ENCODE measurements at regions not wholly inside any gene's neighbourhood (a gene's known extent, or its start where the extent isn't known, plus 50 kb on each side); places are given as distances from the start of the nearest gene placed in this dataset.

- POLR2A ChIA-PET (ENCODE audit: unreplicated experiment), result no interaction called here
- no TSS peak for BruUV-seq (replicated peaks)
Observed at GRCh38 chr18:64693766-64694165, 544.9 kb upstream of the LINC00305 start.

DNA sequence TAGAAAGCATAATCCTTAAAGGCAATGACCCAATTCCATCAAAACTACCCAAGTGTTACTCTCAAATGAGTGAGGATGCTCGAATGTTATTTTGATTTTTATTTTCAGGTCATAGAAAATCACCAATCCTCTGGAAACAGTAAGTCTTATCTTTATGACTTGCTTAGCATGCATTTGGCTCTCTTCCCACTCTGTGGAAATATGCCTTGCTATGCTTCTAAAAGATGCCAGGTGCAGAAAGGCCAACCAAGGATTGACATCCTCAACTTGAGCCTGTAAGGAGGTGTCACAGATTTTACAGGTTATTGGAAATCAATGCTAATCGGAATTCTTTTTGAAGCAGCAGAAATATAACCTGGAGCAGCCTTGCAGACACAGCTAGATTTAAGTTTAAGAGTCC, 543.9 kb upstream of the LINC00305 start:
- no peak overlapping the region for H3K27ac ChIP-seq
- no peaks in the 10 kb centered on the region for H3K27me3 ChIP-seq (ENCODE audit: insufficient read depth, low read depth)
- TF ChIP-seq CTCF (conservative IDR thresholded peaks at IDR 0.05), result no peak
- no peak for TF ChIP-seq EZH2 (IDR thresholded peaks at IDR 0.05; ENCODE audit: low read depth)
- H2AFZ ChIP-seq, result no peak overlapping the region
- no peak overlapping the region for H3K4me3 ChIP-seq
- ChIA-PET POLR2A (ENCODE audit: unreplicated experiment) (interaction anchor here (0.6 kb wide), 1 partner anchor 13 kb away, joined by 3 read pairs; no protein-coding TSS in a partner anchor), CTCF (no interaction called here)
- no peaks in the 10 kb centered on the region for H4K20me1 ChIP-seq (ENCODE audit: insufficient read depth)
- BruUV-seq (replicated peaks), result no TSS peak
- intact Hi-C loops (cut with micrococcal nuclease; ENCODE audit: unreplicated experiment), result no loop called here
- H3K4me2 ChIP-seq, result no peak overlapping the region
- H3F3A ChIP-seq (ENCODE audit: insufficient read depth, low read depth), result no peaks in the 10 kb centered on the region
- H3K9me2 ChIP-seq (ENCODE audit: insufficient read depth), result no peaks in the 10 kb centered on the region
- no peaks in the 10 kb centered on the region for H3K4me1 ChIP-seq (replicated peaks; ENCODE audit: insufficient read depth)
- H3K36me3 ChIP-seq (ENCODE audit: low read depth), result no peaks in the 10 kb centered on the region
- no peaks in the 10 kb centered on the region for H3K79me2 ChIP-seq (ENCODE audit: low read depth)
- DNase-seq, result no peak
- H3K9me3 ChIP-seq (ENCODE audit: insufficient read depth, low read depth), result no peaks in the 10 kb centered on the region; the same call in 1 of the 2 replicates

More at GRCh38 chr18:64693766-64694165, 544.9 kb upstream of the LINC00305 start:
- Histone ChIP-seq H4K20me1 (ENCODE audit: insufficient read depth) (no peaks in the 10 kb centered on the region), H3K79me2 (ENCODE audit: low read depth) (no peaks in the 10 kb centered on the region), H3K9me3 (ENCODE audit: insufficient read depth, low read depth) (no peaks in the 10 kb centered on the region; the same call in 1 of the 2 replicates), H3K27ac (no peak overlapping the region), H3K4me3 (no peak overlapping the region), H2AFZ (no peak overlapping the region), H3K4me2 (no peak overlapping the region), H3F3A (ENCODE audit: insufficient read depth, low read depth) (no peaks in the 10 kb centered on the region), H3K27me3 (ENCODE audit: insufficient read depth, low read depth) (no peaks in the 10 kb centered on the region), H3K9me2 (ENCODE audit: insufficient read depth) (no peaks in the 10 kb centered on the region), H3K4me1 (replicated peaks; ENCODE audit: insufficient read depth) (no peaks in the 10 kb centered on the region), H3K36me3 (ENCODE audit: low read depth) (no peaks in the 10 kb centered on the region)
- TF ChIP-seq EZH2 (IDR thresholded peaks at IDR 0.05; ENCODE audit: low read depth) (no peak), CTCF (conservative IDR thresholded peaks at IDR 0.05) (no peak)
- CTCF ChIA-PET, result no interaction called here
- intact Hi-C loops (cut with micrococcal nuclease; ENCODE audit: unreplicated experiment), result no loop called here
- no peak for DNase-seq

DNA sequence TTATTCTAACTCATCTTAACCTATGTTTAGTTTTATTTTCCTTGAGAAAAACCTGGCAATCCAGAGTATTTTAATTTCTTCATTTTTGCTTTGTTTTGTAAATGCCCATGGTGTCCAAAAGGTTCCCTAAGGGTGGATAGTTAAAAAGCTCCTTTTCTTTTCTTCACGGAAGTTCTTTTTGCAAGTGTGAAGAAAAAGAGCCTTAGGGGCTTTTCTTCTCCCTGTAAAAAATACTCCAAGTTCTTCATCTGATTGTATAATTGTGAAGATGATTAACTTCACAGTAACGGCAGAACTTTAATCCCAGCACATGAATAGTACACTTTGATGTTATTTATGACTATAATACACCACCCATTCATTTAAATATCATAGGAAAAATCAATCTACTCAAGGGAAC, 530.2 kb upstream of the LINC00305 start:
- no peaks in the 10 kb centered on the region for H3K27me3 ChIP-seq (ENCODE audit: insufficient read depth, low read depth)
- no peak overlapping the region for H3K4me3 ChIP-seq
- no peaks in the 10 kb centered on the region for H3K9me3 ChIP-seq (ENCODE audit: insufficient read depth, low read depth)
- H3K9me2 ChIP-seq (ENCODE audit: insufficient read depth), result no peaks in the 10 kb centered on the region; the same call in 1 of the 2 replicates
- H3K27ac ChIP-seq, result no peak overlapping the region
- H3K79me2 ChIP-seq (ENCODE audit: low read depth), result no peaks in the 10 kb centered on the region
- no peaks in the 10 kb centered on the region for H3F3A ChIP-seq (ENCODE audit: insufficient read depth, low read depth)
- H4K20me1 ChIP-seq (ENCODE audit: insufficient read depth), result no peaks in the 10 kb centered on the region
- POLR2A ChIA-PET (ENCODE audit: unreplicated experiment), result no interaction called here
- no peaks in the 10 kb centered on the region for H3K36me3 ChIP-seq (ENCODE audit: low read depth)
- H3K4me1 ChIP-seq (replicated peaks; ENCODE audit: insufficient read depth), result no peaks in the 10 kb centered on the region
- no peak for DNase-seq
- intact Hi-C loops (cut with micrococcal nuclease; ENCODE audit: unreplicated experiment), result no loop called here
- no peak overlapping the region for H2AFZ ChIP-seq
- CTCF ChIA-PET, result no interaction called here
- no TSS peak for BruUV-seq (replicated peaks)
- no peak overlapping the region for H3K4me2 ChIP-seq
- TF ChIP-seq CTCF (conservative IDR thresholded peaks at IDR 0.05), result no peak
- TF ChIP-seq EZH2 (IDR thresholded peaks at IDR 0.05; ENCODE audit: low read depth), result no peak

Data from PC-9 (cell line).